Activated naive CD4-positive, alpha-beta T cell treated with anti-CD3 and anti-CD28 coated beads, Interleukin-2, amount 50 U/mL, for 72 hours (primary cell): ENCODE measurements at regions not wholly inside any gene's neighbourhood (a gene's known extent, or its start where the extent isn't known, plus 50 kb on each side); places are given as distances from the start of the nearest gene placed in this dataset.
"Not testable (repeated sequence)": the region's sequence is repeated elsewhere in the genome, so short reads cannot be mapped to it uniquely, and the experiment has no call there.

Source experiments
- ATAC-seq, 2 donors: fragments of 150-1000 bp; cut with Tn5 transposase; 2 replicates each; pipeline ENCODE4 v1.10.0; 2021; ENCODE audit warnings: mild to moderate bottlenecking in 2 of 2, moderate library complexity in 2 of 2
- DNase-seq, 2 donors: peaks; one replicate each; pipeline ENCODE4 v3.0.0; 2021 to 2022; ENCODE audit warnings: low spot score in 2 of 2
- H3K27ac Mint-ChIP-seq, 2 donors: one replicate each; pipeline ENCODE4 v1.8.0; 2022; ENCODE audit warnings: mild to moderate bottlenecking in 2 of 2, mixed read lengths in 2 of 2
- H3K36me3 Mint-ChIP-seq, 2 donors: one replicate each; pipeline ENCODE4 v1.8.0; 2022; ENCODE audit warnings: mixed read lengths in 2 of 2
- H3K9me3 Mint-ChIP-seq, 2 donors: one replicate each; pipeline ENCODE4 v1.8.0; 2022; ENCODE audit warnings: mixed read lengths in 2 of 2

DNA sequence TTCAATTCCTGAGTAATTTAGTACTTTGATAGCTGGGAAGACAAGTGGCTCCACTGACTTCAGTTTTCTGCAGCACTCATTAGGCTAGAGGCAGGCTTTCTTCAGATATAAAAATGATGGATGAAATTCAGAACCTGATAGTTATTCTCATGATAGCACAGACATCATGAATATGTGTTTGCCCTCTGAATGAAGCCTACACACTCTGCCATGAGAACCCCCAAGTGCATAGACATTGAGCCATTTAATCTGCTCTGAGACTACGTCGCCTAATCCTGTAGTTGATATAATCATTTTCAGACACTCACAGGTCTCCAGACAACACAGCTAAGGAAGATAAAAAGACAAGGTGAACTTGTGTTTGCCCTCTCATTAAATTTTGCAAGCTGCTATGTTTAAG is 566.1 kb downstream of the AMY1C start:
- peaks cover 0 to 6% of the 10 kb centered on the region in 2 donors for H3K36me3 Mint-ChIP-seq

GRCh38 chr1:104322131-104322530 is 572.4 kb downstream of the AMY1C start:
- H3K27ac Mint-ChIP-seq, result no peak overlapping the region

More for the DNA sequence above, 566.1 kb downstream of the AMY1C start:
- ATAC-seq, result no peak
- DNase-seq, result no peak
- H3K27ac Mint-ChIP-seq, result no peak overlapping the region
- H3K9me3 Mint-ChIP-seq, result peaks cover 17 to 22% of the 10 kb centered on the region in 2 donors

GRCh38 chr1:104329278-104329677 is 579.6 kb downstream of the AMY1C start:
- ATAC-seq (no peak), DNase-seq (no peak)
- Mint-ChIP-seq H3K9me3 (peaks cover 21% of the 10 kb centered on the region in 2 donors), H3K36me3 (no peaks in the 10 kb centered on the region), H3K27ac (no peak overlapping the region)

More at GRCh38 chr1:104322131-104322530, 572.4 kb downstream of the AMY1C start:
- DNase-seq (no peak), ATAC-seq (no peak)
- no peaks in the 10 kb centered on the region for H3K36me3 Mint-ChIP-seq
- peaks cover 6 to 9% of the 10 kb centered on the region in 2 donors for H3K9me3 Mint-ChIP-seq

- peaks cover 0 to 6% of the 10 kb centered on the region in 2 donors for H3K36me3 Mint-ChIP-seq
- ATAC-seq (no peak), DNase-seq (no peak)
- H3K27ac Mint-ChIP-seq, result no peak overlapping the region
- peaks cover 32 to 37% of the 10 kb centered on the region in 2 donors for H3K9me3 Mint-ChIP-seq
These were observed 582.1 kb downstream of the AMY1C start for GRCh38 chr1:104331763-104332162.

GRCh38 chr1:104337927-104338326 is 588.2 kb downstream of the AMY1C start:
- not testable (repeated sequence) for ATAC-seq, DNase-seq, H3K27ac Mint-ChIP-seq
- Mint-ChIP-seq H3K36me3 (peaks cover 0 to 15% of the 10 kb centered on the region in 2 donors), H3K9me3 (peaks cover 27 to 39% of the 10 kb centered on the region in 2 donors)

DNA sequence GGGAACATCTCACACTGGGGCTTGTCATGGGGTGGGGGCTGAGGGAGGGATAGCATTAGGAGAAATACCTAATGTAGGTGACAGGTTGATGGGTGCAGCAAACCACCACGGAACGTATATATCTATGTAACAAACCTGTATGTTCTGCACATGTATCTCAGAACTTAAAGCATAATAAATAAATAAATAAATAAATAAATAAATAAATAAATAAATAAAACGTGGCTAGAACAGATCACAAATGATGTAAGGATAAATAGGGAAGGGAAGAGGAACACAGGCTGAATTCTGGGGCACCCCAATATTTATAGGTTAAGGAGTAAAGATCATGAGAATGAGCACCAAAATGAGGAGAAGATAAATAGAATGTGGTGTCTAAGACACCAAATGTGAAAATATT is 592.2 kb downstream of the AMY1C start:
- H3K27ac Mint-ChIP-seq, result no peak overlapping the region
- no peak for DNase-seq
- no peak for ATAC-seq
- H3K36me3 Mint-ChIP-seq, result peaks cover 0 to 14% of the 10 kb centered on the region in 2 donors
- H3K9me3 Mint-ChIP-seq, result peaks cover 17 to 30% of the 10 kb centered on the region in 2 donors

DNA sequence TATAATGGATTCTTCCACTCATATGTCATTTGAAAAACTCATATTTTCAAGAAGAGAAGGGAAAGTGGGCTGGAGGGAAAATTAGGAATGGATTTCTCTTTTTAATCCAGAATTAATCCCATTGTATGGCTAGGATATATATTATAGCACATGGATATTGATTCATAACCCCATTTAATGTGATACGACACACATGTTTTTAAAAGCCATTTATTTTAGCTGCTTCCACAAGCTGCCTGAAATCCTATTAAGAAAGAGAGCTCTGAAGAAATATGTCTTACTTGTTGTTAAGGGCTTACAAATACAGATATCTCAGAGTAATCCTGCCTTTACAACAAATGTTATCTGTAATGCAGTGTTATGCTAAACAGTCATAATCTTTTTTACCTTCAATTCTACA is 598.6 kb downstream of the AMY1C start:
- no peak for DNase-seq
- Mint-ChIP-seq H3K36me3 (peaks cover 0 to 3% of the 10 kb centered on the region in 2 donors), H3K27ac (no peak overlapping the region), H3K9me3 (peaks cover 11 to 20% of the 10 kb centered on the region in 2 donors)
- ATAC-seq, result no peak

- ATAC-seq (no peak), DNase-seq (no peak)
- Mint-ChIP-seq H3K27ac (no peak overlapping the region), H3K9me3 (peaks cover 0 to 9% of the 10 kb centered on the region in 2 donors), H3K36me3 (no peaks in the 10 kb centered on the region)
These were observed 603.9 kb downstream of the AMY1C start for GRCh38 chr1:104353580-104353979.

DNA sequence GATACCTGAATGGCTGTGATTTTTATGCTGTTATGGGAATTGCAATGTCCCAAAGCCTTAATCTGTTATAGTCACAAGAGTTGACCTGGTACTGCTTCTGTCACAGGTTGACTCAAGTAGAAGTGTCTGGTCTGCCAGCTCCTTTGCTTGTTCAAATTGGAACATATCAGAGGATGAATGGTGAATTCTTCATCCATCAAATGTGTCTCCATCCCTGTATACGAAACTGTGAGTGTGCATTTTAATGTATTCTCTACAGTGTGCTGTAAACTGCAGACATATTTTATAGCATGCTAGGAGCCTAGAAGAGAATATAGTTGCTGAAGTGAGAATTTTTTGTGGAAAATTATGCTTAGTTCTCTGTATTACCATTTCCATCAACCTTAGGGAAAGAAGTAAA is 608.4 kb downstream of the AMY1C start:
- DNase-seq, result no peak

DNA sequence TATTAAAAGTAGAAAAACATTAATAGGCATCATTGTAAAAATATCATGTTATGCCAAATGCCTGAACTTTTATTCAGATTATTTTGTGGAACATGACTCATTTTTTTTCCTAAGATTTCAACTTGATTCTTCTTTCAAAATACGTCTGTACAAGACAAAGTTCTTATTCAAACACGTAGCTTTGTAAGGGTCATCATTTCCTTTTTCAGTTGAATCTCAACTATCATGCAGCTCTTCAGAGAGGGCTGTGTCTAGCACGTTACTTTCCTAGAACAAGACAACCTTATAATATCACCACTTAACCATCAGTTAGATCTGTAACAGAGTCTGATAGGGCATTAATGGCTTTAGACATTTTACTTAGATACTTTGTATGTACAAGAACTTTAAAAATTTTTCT is 608.9 kb downstream of the AMY1C start:
- no peaks in the 10 kb centered on the region for H3K36me3 Mint-ChIP-seq
- no peak overlapping the region for H3K27ac Mint-ChIP-seq
- no peak for ATAC-seq
- DNase-seq, result no peak
- peaks cover 12 to 20% of the 10 kb centered on the region in 2 donors for H3K9me3 Mint-ChIP-seq

More for the DNA sequence above, 608.4 kb downstream of the AMY1C start:
- H3K9me3 Mint-ChIP-seq, result peaks cover 12 to 19% of the 10 kb centered on the region in 2 donors
- no peak for ATAC-seq
- no peak overlapping the region for H3K27ac Mint-ChIP-seq
- H3K36me3 Mint-ChIP-seq, result no peaks in the 10 kb centered on the region

- no peak overlapping the region for H3K27ac Mint-ChIP-seq
- no peak for ATAC-seq
These were observed 628.7 kb downstream of the AMY1C start for GRCh38 chr1:104378414-104378813.

DNA sequence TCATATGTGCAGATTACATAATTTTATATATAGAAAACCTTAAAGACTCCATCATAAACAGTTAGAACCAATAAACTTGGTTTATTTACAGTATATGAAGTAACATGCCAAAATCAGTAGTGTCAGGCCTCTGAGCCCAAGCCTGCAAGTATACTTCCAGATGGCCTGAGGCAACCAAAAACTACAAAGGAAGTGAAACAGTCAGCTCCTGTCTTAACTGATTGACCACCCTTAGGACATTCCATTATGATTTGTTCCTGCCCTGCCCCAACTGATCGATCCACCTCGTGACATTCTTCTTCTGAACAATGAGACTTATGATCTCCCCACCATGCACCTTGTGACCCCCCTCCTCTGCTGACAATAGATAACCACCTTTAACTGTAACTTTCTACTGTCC is 630.3 kb downstream of the AMY1C start:
- no peak for ATAC-seq

More at GRCh38 chr1:104378414-104378813, 628.7 kb downstream of the AMY1C start:
- Mint-ChIP-seq H3K9me3 (peaks cover 26 to 36% of the 10 kb centered on the region in 2 donors), H3K36me3 (peaks cover 0 to 12% of the 10 kb centered on the region in 2 donors)
- DNase-seq, result no peak

GRCh38 chr1:104387716-104388508 is 638.2 kb downstream of the AMY1C start:
- H3K9me3 Mint-ChIP-seq, result peaks cover 17 to 23% of the 10 kb centered on the region in 2 donors
- ATAC-seq (no peak), DNase-seq (no peak)
- H3K36me3 Mint-ChIP-seq, result no peaks in the 10 kb centered on the region
- no peak overlapping the region for H3K27ac Mint-ChIP-seq

More for the DNA sequence above, 630.3 kb downstream of the AMY1C start:
- no peak overlapping the region for H3K27ac Mint-ChIP-seq
- peaks cover 18 to 35% of the 10 kb centered on the region in 2 donors for H3K9me3 Mint-ChIP-seq
- H3K36me3 Mint-ChIP-seq, result peaks cover 0 to 10% of the 10 kb centered on the region in 2 donors
- no peak for DNase-seq

DNA sequence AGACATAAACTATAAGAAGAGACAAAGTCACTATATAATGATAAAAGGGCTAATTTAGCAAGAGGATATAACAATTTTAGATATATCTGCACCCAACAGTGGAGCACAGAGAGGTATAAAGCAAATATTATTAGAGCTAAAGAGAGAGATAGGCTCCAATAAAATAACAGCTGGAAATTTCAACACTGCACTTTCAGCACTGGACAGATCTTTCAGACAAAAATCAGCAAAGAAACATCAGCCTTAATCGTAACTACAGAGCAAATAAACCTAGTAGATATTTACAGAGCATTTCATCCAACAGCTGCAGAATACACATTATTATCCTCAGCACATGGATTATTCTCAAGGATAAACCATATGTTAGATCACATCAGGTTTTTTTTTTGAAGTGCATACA is 642.9 kb downstream of the AMY1C start:
- H3K27ac Mint-ChIP-seq, result no peak overlapping the region
- no peaks in the 10 kb centered on the region for H3K36me3 Mint-ChIP-seq
- no peak for ATAC-seq

GRCh38 chr1:104402178-104402577 is 652.5 kb downstream of the AMY1C start:
- H3K9me3 Mint-ChIP-seq, result peaks cover 20 to 25% of the 10 kb centered on the region in 2 donors
- H3K36me3 Mint-ChIP-seq, result no peaks in the 10 kb centered on the region
- no peak for DNase-seq
- ATAC-seq, result no peak
- H3K27ac Mint-ChIP-seq, result no peak overlapping the region

More for the DNA sequence above, 642.9 kb downstream of the AMY1C start:
- DNase-seq, result no peak
- H3K9me3 Mint-ChIP-seq, result peaks cover 26 to 37% of the 10 kb centered on the region in 2 donors

DNA sequence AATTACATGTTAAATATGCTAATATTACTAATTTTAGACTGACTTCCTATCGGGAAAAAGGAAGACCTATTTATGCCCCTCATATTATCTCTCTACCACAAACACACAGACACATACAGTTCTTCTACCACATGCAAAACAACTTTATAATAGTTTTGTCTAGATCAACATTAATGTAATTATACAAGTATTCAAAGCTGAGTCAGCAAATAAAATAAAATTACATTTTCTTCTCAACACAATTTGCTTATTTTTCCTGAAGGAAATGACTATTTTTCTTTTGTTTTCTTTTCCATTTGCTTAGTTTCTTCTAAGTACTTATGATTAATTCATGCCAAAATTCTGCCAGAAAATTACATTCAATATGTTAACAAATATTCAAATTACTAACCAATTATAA is 654.2 kb downstream of the AMY1C start:
- DNase-seq (no peak), ATAC-seq (no peak)
- Mint-ChIP-seq H3K36me3 (peaks cover 0 to 6% of the 10 kb centered on the region in 2 donors), H3K9me3 (peaks cover 20 to 21% of the 10 kb centered on the region in 2 donors), H3K27ac (no peak overlapping the region)

DNA sequence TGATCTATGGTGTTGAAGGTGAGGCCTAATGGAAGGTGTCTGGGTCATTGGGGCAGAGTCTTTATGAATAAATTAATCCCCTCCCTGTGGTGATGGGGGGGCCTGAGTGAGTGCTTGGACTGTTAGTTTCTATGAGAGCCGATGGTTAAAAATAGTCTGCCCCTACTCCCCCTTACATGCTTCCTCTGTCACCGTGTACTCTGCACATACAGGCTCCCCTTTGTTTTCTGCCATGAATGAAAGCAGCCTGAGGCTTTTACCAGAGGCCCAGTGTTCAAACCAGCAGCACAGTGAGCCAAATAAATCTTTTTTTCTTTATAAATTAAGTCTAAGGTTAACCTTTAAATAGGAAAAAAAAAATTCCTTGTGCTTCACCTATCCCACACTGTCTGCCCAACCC is 657.0 kb downstream of the AMY1C start:
- no peak for ATAC-seq
- no peak for DNase-seq
- Mint-ChIP-seq H3K27ac (no peak overlapping the region), H3K36me3 (peaks cover 0 to 6% of the 10 kb centered on the region in 2 donors), H3K9me3 (peaks cover 15 to 16% of the 10 kb centered on the region in 2 donors)

- Mint-ChIP-seq H3K36me3 (peaks cover 0 to 6% of the 10 kb centered on the region in 2 donors), H3K27ac (no peak overlapping the region), H3K9me3 (peaks cover 12 to 18% of the 10 kb centered on the region in 2 donors)
- ATAC-seq (no peak), DNase-seq (no peak)
These were observed 658.6 kb downstream of the AMY1C start for GRCh38 chr1:104408268-104408667.
